Activated T-cell treated with anti-CD3 and anti-CD28 coated beads, Interleukin-2, amount 50 U/mL, for 48 hours (primary cell): ENCODE measurements at regions not wholly inside any gene's neighbourhood (a gene's known extent, or its start where the extent isn't known, plus 50 kb on each side); places are given as distances from the start of the nearest gene placed in this dataset.

Experiments
- DNase-seq, 2 experiments: peaks; one replicate each; pipeline ENCODE4 v3.0.0-alpha.2; 2020

- no peak for DNase-seq
Observed at GRCh38 chr1:232555494-232556210, 74.3 kb downstream of the SIPA1L2 start.

- no peak for DNase-seq
Observed at GRCh38 chr1:232554409-232554808, 75.5 kb downstream of the SIPA1L2 start.

- no peak for DNase-seq
Observed at GRCh38 chr1:232553809-232554208, 76.1 kb downstream of the SIPA1L2 start.

- no peak for DNase-seq
Observed at GRCh38 chr1:232553050-232553754, 76.7 kb downstream of the SIPA1L2 start.

GRCh38 chr1:232551386-232551785 lies 78.5 kb downstream of the SIPA1L2 start:
- DNase-seq, result no peak

GRCh38 chr1:232550007-232550406 lies 79.9 kb downstream of the SIPA1L2 start:
- DNase-seq, result no peak

GRCh38 chr1:232548691-232549090 lies 81.2 kb downstream of the SIPA1L2 start:
- no peak for DNase-seq

- DNase-seq, result no peak
Observed at GRCh38 chr1:232547938-232548484, 81.9 kb downstream of the SIPA1L2 start.

GRCh38 chr1:232542633-232543593 lies 87.0 kb downstream of the SIPA1L2 start:
- no peak for DNase-seq

GRCh38 chr1:232538943-232539302 lies 91.0 kb downstream of the SIPA1L2 start:
- no peak for DNase-seq

- no peak for DNase-seq
Observed at GRCh38 chr1:232538224-232538942, 91.5 kb downstream of the SIPA1L2 start.

- DNase-seq, result no peak
Observed at GRCh38 chr1:232534552-232535517, 95.1 kb downstream of the SIPA1L2 start.

GRCh38 chr1:232533328-232533727 lies 96.6 kb downstream of the SIPA1L2 start:
- DNase-seq, result no peak

- no peak for DNase-seq
Observed at GRCh38 chr1:232532901-232533300, 97.0 kb downstream of the SIPA1L2 start.

GRCh38 chr1:232531291-232531690 lies 98.6 kb downstream of the SIPA1L2 start:
- DNase-seq, result no peak

GRCh38 chr1:232529747-232530146 lies 100.2 kb downstream of the SIPA1L2 start:
- no peak for DNase-seq

- no peak for DNase-seq
Observed at GRCh38 chr1:232528472-232529089, 101.4 kb downstream of the SIPA1L2 start.

GRCh38 chr1:232524056-232524455 lies 105.9 kb downstream of the SIPA1L2 start:
- DNase-seq, result no peak

GRCh38 chr1:232522189-232522588 lies 107.7 kb downstream of the SIPA1L2 start:
- DNase-seq, result no peak

GRCh38 chr1:232521660-232522059 lies 108.3 kb downstream of the SIPA1L2 start:
- no peak for DNase-seq

GRCh38 chr1:232519186-232519585 lies 110.7 kb downstream of the SIPA1L2 start:
- DNase-seq, result no peak
